Muscle layer of duodenum (tissue), 2 donors: ENCODE measurements at regions not wholly inside any gene's neighbourhood (a gene's known extent, or its start where the extent isn't known, plus 50 kb on each side); places are given as distances from the start of the nearest gene placed in this dataset.

Experiments
- H3K27ac ChIP-seq: one replicate; pipeline ENCODE4 v1.7.0; 2013; ENCODE audit warnings: mild to moderate bottlenecking, low read length
- H3K27me3 ChIP-seq: one replicate; pipeline ENCODE4 v1.7.0; 2013; ENCODE audit warnings: low read depth, mild to moderate bottlenecking, control low read depth, low read length
- H3K36me3 ChIP-seq, 2 donors: one replicate each; pipeline ENCODE4 v1.7.0; 2013; ENCODE audit warnings: low read length in 2 of 2, control low read depth in 1 of 2, mild to moderate bottlenecking in 1 of 2; ENCODE audit not compliant: insufficient read depth in 2 of 2, control insufficient read depth in 1 of 2
- H3K4me1 ChIP-seq, 2 donors: one replicate each; pipeline ENCODE4 v1.7.0; 2013; ENCODE audit warnings: low read length in 2 of 2, mild to moderate bottlenecking in 2 of 2, control low read depth in 1 of 2, moderate library complexity in 1 of 2; ENCODE audit not compliant: insufficient read depth in 2 of 2, control insufficient read depth in 1 of 2
- H3K4me3 ChIP-seq, 2 donors: one replicate each; pipeline ENCODE4 v1.7.0; 2013; ENCODE audit warnings: low read length in 2 of 2, low read depth in 1 of 2, mild to moderate bottlenecking in 1 of 2
- H3K9me3 ChIP-seq, 2 donors: one replicate each; pipeline ENCODE4 v1.7.0; 2013; ENCODE audit warnings: low read length in 2 of 2, control low read depth in 1 of 2, mild to moderate bottlenecking in 1 of 2; ENCODE audit not compliant: control insufficient read depth in 1 of 2
- donor health status: healthy.

- Histone ChIP-seq H3K4me3 (no peak overlapping the region), H3K27me3 (no peaks in the 10 kb centered on the region), H3K27ac (no peak overlapping the region), H3K4me1 (no peaks in the 10 kb centered on the region), H3K36me3 (no peaks in the 10 kb centered on the region), H3K9me3 (no peaks in the 10 kb centered on the region)
These were observed 73.9 kb upstream of the SPAG17 start for GRCh38 chr1:118258975-118259374.

GRCh38 chr1:118257946-118258345, 72.9 kb upstream of the SPAG17 start:
- no peaks in the 10 kb centered on the region for H3K36me3 ChIP-seq
- H3K4me3 ChIP-seq = no peak overlapping the region
- H3K27ac ChIP-seq = no peak overlapping the region
- no peaks in the 10 kb centered on the region for H3K27me3 ChIP-seq
- H3K4me1 ChIP-seq = no peaks in the 10 kb centered on the region
- H3K9me3 ChIP-seq = no peaks in the 10 kb centered on the region

- H3K4me1 ChIP-seq = no peaks in the 10 kb centered on the region
- H3K27me3 ChIP-seq = no peaks in the 10 kb centered on the region
- no peak overlapping the region for H3K4me3 ChIP-seq
- H3K9me3 ChIP-seq = no peaks in the 10 kb centered on the region
- no peak overlapping the region for H3K27ac ChIP-seq
- no peaks in the 10 kb centered on the region for H3K36me3 ChIP-seq
These were observed 69.7 kb upstream of the SPAG17 start for GRCh38 chr1:118254491-118255425.

DNA sequence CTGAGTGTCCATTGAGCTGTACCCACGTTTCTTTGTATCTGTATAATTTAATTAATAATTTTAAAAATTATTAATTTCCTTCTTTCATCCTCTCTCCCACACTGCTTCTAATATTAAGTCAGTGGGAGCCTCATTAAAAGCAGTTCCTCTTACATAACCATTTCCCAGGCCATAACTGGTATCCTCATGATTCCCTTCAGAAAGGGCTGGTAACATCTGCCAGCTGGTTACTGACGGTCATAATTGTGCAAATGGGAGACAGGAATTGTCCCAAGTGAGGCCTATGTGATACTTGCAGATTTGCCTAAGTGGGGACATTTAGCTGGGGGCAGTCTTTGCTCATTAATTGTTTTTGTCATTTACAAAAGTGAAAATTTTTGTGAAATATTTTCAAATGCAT, 69.0 kb upstream of the SPAG17 start:
- no peak overlapping the region for H3K27ac ChIP-seq
- no peaks in the 10 kb centered on the region for H3K4me1 ChIP-seq
- no peaks in the 10 kb centered on the region for H3K9me3 ChIP-seq
- no peaks in the 10 kb centered on the region for H3K36me3 ChIP-seq
- H3K4me3 ChIP-seq = no peak overlapping the region
- no peaks in the 10 kb centered on the region for H3K27me3 ChIP-seq

- Histone ChIP-seq H3K4me1 (no peaks in the 10 kb centered on the region), H3K9me3 (no peaks in the 10 kb centered on the region), H3K27me3 (no peaks in the 10 kb centered on the region), H3K36me3 (no peaks in the 10 kb centered on the region), H3K4me3 (no peak overlapping the region), H3K27ac (no peak overlapping the region)
These were observed 68.3 kb upstream of the SPAG17 start for GRCh38 chr1:118253053-118253915.

GRCh38 chr1:118252624-118253023, 67.6 kb upstream of the SPAG17 start:
- H3K4me1 ChIP-seq = no peaks in the 10 kb centered on the region
- no peaks in the 10 kb centered on the region for H3K9me3 ChIP-seq
- H3K27ac ChIP-seq = no peak overlapping the region
- H3K4me3 ChIP-seq = no peak overlapping the region
- no peaks in the 10 kb centered on the region for H3K36me3 ChIP-seq
- no peaks in the 10 kb centered on the region for H3K27me3 ChIP-seq

GRCh38 chr1:118250232-118250631, 65.2 kb upstream of the SPAG17 start:
- Histone ChIP-seq H3K4me3 (no peak overlapping the region), H3K27ac (no peak overlapping the region), H3K4me1 (no peaks in the 10 kb centered on the region), H3K9me3 (no peaks in the 10 kb centered on the region), H3K36me3 (no peaks in the 10 kb centered on the region), H3K27me3 (no peaks in the 10 kb centered on the region)

- H3K27ac ChIP-seq = no peak overlapping the region
- no peaks in the 10 kb centered on the region for H3K9me3 ChIP-seq
- no peak overlapping the region for H3K4me3 ChIP-seq
- H3K4me1 ChIP-seq = no peaks in the 10 kb centered on the region
- H3K27me3 ChIP-seq = no peaks in the 10 kb centered on the region
- no peaks in the 10 kb centered on the region for H3K36me3 ChIP-seq
These were observed 64.6 kb upstream of the SPAG17 start for GRCh38 chr1:118249641-118250040.

DNA sequence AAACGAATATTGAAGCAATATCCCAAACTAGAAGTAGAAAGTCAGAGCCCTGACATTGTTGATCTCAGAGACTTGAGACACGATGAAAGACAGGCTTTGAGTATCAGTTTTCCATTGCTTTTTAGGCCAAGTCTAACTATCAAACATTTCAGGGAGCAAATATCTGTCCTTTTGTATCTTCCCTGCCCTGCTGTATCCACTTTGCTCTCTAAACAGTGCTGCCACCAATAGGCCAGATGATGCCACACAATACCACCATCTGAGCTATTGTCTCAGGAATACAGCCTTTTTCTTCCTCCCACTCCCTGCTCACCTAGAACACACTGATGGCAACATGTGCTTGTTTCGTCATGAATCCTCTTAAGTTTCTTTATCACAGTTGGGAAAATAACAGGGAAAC, 62.6 kb upstream of the SPAG17 start:
- no peak overlapping the region for H3K4me3 ChIP-seq
- no peaks in the 10 kb centered on the region for H3K9me3 ChIP-seq
- H3K4me1 ChIP-seq = no peaks in the 10 kb centered on the region
- no peak overlapping the region for H3K27ac ChIP-seq
- no peaks in the 10 kb centered on the region for H3K36me3 ChIP-seq
- no peaks in the 10 kb centered on the region for H3K27me3 ChIP-seq

GRCh38 chr1:118246646-118247045, 61.6 kb upstream of the SPAG17 start:
- Histone ChIP-seq H3K4me3 (no peak overlapping the region), H3K4me1 (no peaks in the 10 kb centered on the region), H3K27ac (no peak overlapping the region), H3K27me3 (no peaks in the 10 kb centered on the region), H3K9me3 (no peaks in the 10 kb centered on the region), H3K36me3 (no peaks in the 10 kb centered on the region)

GRCh38 chr1:118244194-118244593, 59.2 kb upstream of the SPAG17 start:
- Histone ChIP-seq H3K4me1 (no peaks in the 10 kb centered on the region), H3K27me3 (no peaks in the 10 kb centered on the region), H3K36me3 (no peaks in the 10 kb centered on the region), H3K9me3 (no peaks in the 10 kb centered on the region), H3K4me3 (no peak overlapping the region), H3K27ac (no peak overlapping the region)
